ENCODE measurements at regions not wholly inside any gene's neighbourhood (a gene's known extent, or its start where the extent isn't known, plus 50 kb on each side); places are given as distances from the start of the nearest gene placed in this dataset.

- 86% methylated on average over 1 of the region's 1 CpG for WGBS
- Histone ChIP-seq H3K27ac (ENCODE audit: low read depth in 1 of 2, low read length in 2 of 2) (no peak overlapping the region), H3K4me3 (ENCODE audit: low read depth in 1 of 3, low read length in 3 of 3) (no peak overlapping the region), H3K9me3 (ENCODE audit: control insufficient read depth in 4 of 4, low read length in 3 of 4) (no peaks in the 10 kb centered on the region), H3K9ac (ENCODE audit: low read depth in 1 of 2, low read length in 2 of 2) (no peak overlapping the region), H3K27me3 (ENCODE audit: control insufficient read depth in 4 of 4, insufficient read depth in 4 of 4, low read length in 3 of 4) (no peaks in the 10 kb centered on the region), H3K4me1 (ENCODE audit: control insufficient read depth in 4 of 4, insufficient read depth in 4 of 4, low read length in 3 of 4) (no peaks in the 10 kb centered on the region), H3K36me3 (ENCODE audit: control insufficient read depth in 4 of 4, insufficient read depth in 3 of 4, low read depth in 1 of 4, low read length in 3 of 4) (no peaks in the 10 kb centered on the region)
- TF ChIP-seq YY1 (IDR thresholded peaks at IDR 0.05) = no peak
- no peak for TF ChIP-seq GABPA (IDR thresholded peaks at IDR 0.05 in 1 of 2, conservative IDR thresholded peaks at IDR 0.05 in 1 of 2)
- no peak for TF ChIP-seq HNF4A (conservative IDR thresholded peaks at IDR 0.05)
- TF ChIP-seq MAX (IDR thresholded peaks at IDR 0.05) = no peak
- no peak for TF ChIP-seq FOXA2 (IDR thresholded peaks at IDR 0.05)
- TF ChIP-seq ZBTB33 (IDR thresholded peaks at IDR 0.05) = no peak
- no peak for TF ChIP-seq TAF1 (conservative IDR thresholded peaks at IDR 0.05)
- no peak for TF ChIP-seq HNF4G (IDR thresholded peaks at IDR 0.05)
- TF ChIP-seq RAD21 (IDR thresholded peaks at IDR 0.05) = no peak
- no peak for TF ChIP-seq SP1 (IDR thresholded peaks at IDR 0.05)
- TF ChIP-seq NR2F2 (IDR thresholded peaks at IDR 0.05) = no peak
- no peak for TF ChIP-seq RXRA (IDR thresholded peaks at IDR 0.05)
- no peak for TF ChIP-seq EGR1 (IDR thresholded peaks at IDR 0.05; ENCODE audit: low read depth in 2 of 2)
- no peak for TF ChIP-seq ATF3 (IDR thresholded peaks at IDR 0.05)
- TF ChIP-seq JUND (IDR thresholded peaks at IDR 0.05) = no peak
- TF ChIP-seq, protein P1, sequence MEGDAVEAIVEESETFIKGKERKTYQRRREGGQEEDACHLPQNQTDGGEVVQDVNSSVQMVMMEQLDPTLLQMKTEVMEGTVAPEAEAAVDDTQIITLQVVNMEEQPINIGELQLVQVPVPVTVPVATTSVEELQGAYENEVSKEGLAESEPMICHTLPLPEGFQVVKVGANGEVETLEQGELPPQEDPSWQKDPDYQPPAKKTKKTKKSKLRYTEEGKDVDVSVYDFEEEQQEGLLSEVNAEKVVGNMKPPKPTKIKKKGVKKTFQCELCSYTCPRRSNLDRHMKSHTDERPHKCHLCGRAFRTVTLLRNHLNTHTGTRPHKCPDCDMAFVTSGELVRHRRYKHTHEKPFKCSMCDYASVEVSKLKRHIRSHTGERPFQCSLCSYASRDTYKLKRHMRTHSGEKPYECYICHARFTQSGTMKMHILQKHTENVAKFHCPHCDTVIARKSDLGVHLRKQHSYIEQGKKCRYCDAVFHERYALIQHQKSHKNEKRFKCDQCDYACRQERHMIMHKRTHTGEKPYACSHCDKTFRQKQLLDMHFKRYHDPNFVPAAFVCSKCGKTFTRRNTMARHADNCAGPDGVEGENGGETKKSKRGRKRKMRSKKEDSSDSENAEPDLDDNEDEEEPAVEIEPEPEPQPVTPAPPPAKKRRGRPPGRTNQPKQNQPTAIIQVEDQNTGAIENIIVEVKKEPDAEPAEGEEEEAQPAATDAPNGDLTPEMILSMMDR (IDR thresholded peaks at IDR 0.05; ENCODE audit: low read depth, low read length, missing input control) = no peak
- TF ChIP-seq, protein P2, sequence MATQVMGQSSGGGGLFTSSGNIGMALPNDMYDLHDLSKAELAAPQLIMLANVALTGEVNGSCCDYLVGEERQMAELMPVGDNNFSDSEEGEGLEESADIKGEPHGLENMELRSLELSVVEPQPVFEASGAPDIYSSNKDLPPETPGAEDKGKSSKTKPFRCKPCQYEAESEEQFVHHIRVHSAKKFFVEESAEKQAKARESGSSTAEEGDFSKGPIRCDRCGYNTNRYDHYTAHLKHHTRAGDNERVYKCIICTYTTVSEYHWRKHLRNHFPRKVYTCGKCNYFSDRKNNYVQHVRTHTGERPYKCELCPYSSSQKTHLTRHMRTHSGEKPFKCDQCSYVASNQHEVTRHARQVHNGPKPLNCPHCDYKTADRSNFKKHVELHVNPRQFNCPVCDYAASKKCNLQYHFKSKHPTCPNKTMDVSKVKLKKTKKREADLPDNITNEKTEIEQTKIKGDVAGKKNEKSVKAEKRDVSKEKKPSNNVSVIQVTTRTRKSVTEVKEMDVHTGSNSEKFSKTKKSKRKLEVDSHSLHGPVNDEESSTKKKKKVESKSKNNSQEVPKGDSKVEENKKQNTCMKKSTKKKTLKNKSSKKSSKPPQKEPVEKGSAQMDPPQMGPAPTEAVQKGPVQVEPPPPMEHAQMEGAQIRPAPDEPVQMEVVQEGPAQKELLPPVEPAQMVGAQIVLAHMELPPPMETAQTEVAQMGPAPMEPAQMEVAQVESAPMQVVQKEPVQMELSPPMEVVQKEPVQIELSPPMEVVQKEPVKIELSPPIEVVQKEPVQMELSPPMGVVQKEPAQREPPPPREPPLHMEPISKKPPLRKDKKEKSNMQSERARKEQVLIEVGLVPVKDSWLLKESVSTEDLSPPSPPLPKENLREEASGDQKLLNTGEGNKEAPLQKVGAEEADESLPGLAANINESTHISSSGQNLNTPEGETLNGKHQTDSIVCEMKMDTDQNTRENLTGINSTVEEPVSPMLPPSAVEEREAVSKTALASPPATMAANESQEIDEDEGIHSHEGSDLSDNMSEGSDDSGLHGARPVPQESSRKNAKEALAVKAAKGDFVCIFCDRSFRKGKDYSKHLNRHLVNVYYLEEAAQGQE (IDR thresholded peaks at IDR 0.05) = no peak
- no peak for TF ChIP-seq FOXA1 (IDR thresholded peaks at IDR 0.05)
- DNase-seq (ENCODE audit: low spot score) = no peak
These were observed 527.2 kb downstream of the MED13L start for GRCh38 chr12:115750340-115750739.

Measured in liver (tissue), 8 donors.